Erythroblast (primary cell): ENCODE measurements at regions not wholly inside any gene's neighbourhood (a gene's known extent, or its start where the extent isn't known, plus 50 kb on each side); places are given as distances from the start of the nearest gene placed in this dataset.

Source experiments
- GATA1 ChIP-seq: IDR thresholded peaks from 2 replicates; pipeline ENCODE4 v1.6.1; 2011; ENCODE audit warnings: low read depth, mild to moderate bottlenecking, control low read depth, low read length, moderate library complexity
- POLR2A ChIP-seq: IDR thresholded peaks from 2 replicates; pipeline ENCODE4 v1.6.1; 2011; ENCODE audit warnings: mild to moderate bottlenecking, low read length

GRCh38 chr4:74531963-74532794, 87.2 kb downstream of the AREG start:
- TF ChIP-seq POLR2A = no peak
- TF ChIP-seq GATA1 = no peak
